ENCODE measurements at regions not wholly inside any gene's neighbourhood (a gene's known extent, or its start where the extent isn't known, plus 50 kb on each side); places are given as distances from the start of the nearest gene placed in this dataset.
A peak's percentile ranks its signal among the peaks of the same experiment; 100 is the strongest.
"Not testable (repeated sequence)": the region's sequence is repeated elsewhere in the genome, so short reads cannot be mapped to it uniquely, and the experiment has no call there.

GRCh38 chr4:170248029-170248428, 158.3 kb upstream of the AADAT start:
- peak; percentile 2 for DNase-seq

GRCh38 chr4:170247596-170247995, 157.8 kb upstream of the AADAT start:
- no peak for DNase-seq

GRCh38 chr4:170243662-170244288, 154.0 kb upstream of the AADAT start:
- DNase-seq: peak; percentile 52

- DNase-seq: peak; percentile 57
These were observed 152.7 kb upstream of the AADAT start for GRCh38 chr4:170242471-170242870.

- no peak for DNase-seq
These were observed 145.0 kb upstream of the AADAT start for GRCh38 chr4:170234800-170235199.

GRCh38 chr4:170231377-170231776, 141.6 kb upstream of the AADAT start:
- DNase-seq: no peak

GRCh38 chr4:170230242-170230641, 140.5 kb upstream of the AADAT start:
- no peak for DNase-seq

GRCh38 chr4:170229006-170229405, 139.2 kb upstream of the AADAT start:
- no peak for DNase-seq

GRCh38 chr4:170227928-170228327, 138.2 kb upstream of the AADAT start:
- DNase-seq: no peak

GRCh38 chr4:170226288-170226687, 136.5 kb upstream of the AADAT start:
- no peak for DNase-seq

GRCh38 chr4:170214731-170215130, 125.0 kb upstream of the AADAT start:
- no peak for DNase-seq

GRCh38 chr4:170214101-170214500, 124.3 kb upstream of the AADAT start:
- no peak for DNase-seq

- no peak for DNase-seq
These were observed 113.0 kb upstream of the AADAT start for GRCh38 chr4:170202721-170203120.

- peak; percentile 12 for DNase-seq
These were observed 109.0 kb upstream of the AADAT start for GRCh38 chr4:170198747-170199146.

GRCh38 chr4:170194794-170195193, 105.0 kb upstream of the AADAT start:
- DNase-seq: not testable (repeated sequence)

GRCh38 chr4:170193496-170193895, 103.7 kb upstream of the AADAT start:
- DNase-seq: no peak

- DNase-seq: no peak
These were observed 100.5 kb upstream of the AADAT start for GRCh38 chr4:170190265-170190664.

- no peak for DNase-seq
These were observed 81.1 kb upstream of the AADAT start for GRCh38 chr4:170170861-170171260.

GRCh38 chr4:170169699-170170098, 79.9 kb upstream of the AADAT start:
- DNase-seq: no peak

- DNase-seq: no peak
These were observed 77.9 kb upstream of the AADAT start for GRCh38 chr4:170167678-170168077.

GRCh38 chr4:170166193-170166592, 76.4 kb upstream of the AADAT start:
- not testable (repeated sequence) for DNase-seq

- DNase-seq: no peak
These were observed 72.7 kb upstream of the AADAT start for GRCh38 chr4:170162416-170162815.

- DNase-seq: no peak
These were observed 67.9 kb upstream of the AADAT start for GRCh38 chr4:170157670-170158069.

- DNase-seq: no peak
These were observed 55.4 kb upstream of the AADAT start for GRCh38 chr4:170145120-170145519.

- peak; percentile 62 for DNase-seq
These were observed 50.0 kb upstream of the AADAT start for GRCh38 chr4:170139764-170140163.

All from fibroblast of skin of right quadriceps (primary cell).